ENCODE measurements at regions not wholly inside any gene's neighbourhood (a gene's known extent, or its start where the extent isn't known, plus 50 kb on each side); places are given as distances from the start of the nearest gene placed in this dataset.

- H3K4me3 Mint-ChIP-seq (ENCODE audit: low read depth) = no peak overlapping the region
Observed at GRCh38 chr2:136441979-136442714, 323.2 kb upstream of the THSD7B start.

GRCh38 chr2:136439064-136439676 lies 321.2 kb upstream of the CXCR4 start:
- no peak for DNase-seq (ENCODE audit: low spot score)
- Mint-ChIP-seq H3K36me3 (ENCODE audit: low read depth) (no peaks in the 10 kb centered on the region), H3K4me3 (ENCODE audit: low read depth) (no peak overlapping the region), H3K4me1 (ENCODE audit: low read depth) (no peaks in the 10 kb centered on the region), H3K27ac (no peak overlapping the region), H3K27me3 (ENCODE audit: low read depth) (peaks cover 7% of the 10 kb centered on the region), H3K9me3 (no peaks in the 10 kb centered on the region)
- intact Hi-C loops (cut with micrococcal nuclease) = no loop called here

More at GRCh38 chr2:136441979-136442714, 323.2 kb upstream of the THSD7B start:
- DNase-seq (ENCODE audit: low spot score) = no peak
- no peaks in the 10 kb centered on the region for H3K36me3 Mint-ChIP-seq (ENCODE audit: low read depth)
- no peak overlapping the region for H3K27ac Mint-ChIP-seq
- intact Hi-C loops (cut with micrococcal nuclease) = no loop called here
- peaks cover 9% of the 10 kb centered on the region for H3K27me3 Mint-ChIP-seq (ENCODE audit: low read depth)
- H3K4me1 Mint-ChIP-seq (ENCODE audit: low read depth) = no peaks in the 10 kb centered on the region
- H3K9me3 Mint-ChIP-seq = no peaks in the 10 kb centered on the region

GRCh38 chr2:136437461-136437860 lies 319.5 kb upstream of the CXCR4 start:
- no peak overlapping the region for H3K27ac Mint-ChIP-seq
- DNase-seq (ENCODE audit: low spot score) = no peak
- H3K27me3 Mint-ChIP-seq (ENCODE audit: low read depth) = peaks cover 7% of the 10 kb centered on the region
- no peak overlapping the region for H3K4me3 Mint-ChIP-seq (ENCODE audit: low read depth)
- H3K9me3 Mint-ChIP-seq = no peaks in the 10 kb centered on the region
- H3K36me3 Mint-ChIP-seq (ENCODE audit: low read depth) = no peaks in the 10 kb centered on the region
- H3K4me1 Mint-ChIP-seq (ENCODE audit: low read depth) = no peaks in the 10 kb centered on the region
- intact Hi-C loops (cut with micrococcal nuclease) = no loop called here

DNA sequence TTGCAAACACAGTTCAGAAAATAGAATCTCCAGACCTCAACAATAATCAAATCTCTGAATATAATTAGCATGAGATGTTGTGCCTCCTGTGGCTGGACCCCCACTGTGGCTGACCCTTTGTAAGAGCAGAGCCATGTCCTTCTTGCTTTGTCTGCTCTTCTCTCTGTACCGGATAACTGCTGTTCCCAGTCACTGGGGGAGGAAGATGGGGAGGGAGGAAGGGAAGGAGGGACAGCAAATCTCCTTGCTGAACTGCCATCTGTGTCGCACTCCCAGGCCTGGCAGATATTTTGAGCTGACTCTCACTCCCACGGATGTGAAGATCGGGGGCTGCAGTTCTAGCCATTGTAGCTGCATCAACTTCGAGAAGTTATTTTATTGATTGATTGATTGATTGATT lies 319.0 kb upstream of the CXCR4 start:
- no peak overlapping the region for H3K27ac Mint-ChIP-seq
- intact Hi-C loops (cut with micrococcal nuclease) = no loop called here
- no peaks in the 10 kb centered on the region for H3K4me1 Mint-ChIP-seq (ENCODE audit: low read depth)
- peaks cover 7% of the 10 kb centered on the region for H3K27me3 Mint-ChIP-seq (ENCODE audit: low read depth)
- H3K36me3 Mint-ChIP-seq (ENCODE audit: low read depth) = no peaks in the 10 kb centered on the region
- H3K4me3 Mint-ChIP-seq (ENCODE audit: low read depth) = no peak overlapping the region
- no peaks in the 10 kb centered on the region for H3K9me3 Mint-ChIP-seq
- no peak for DNase-seq (ENCODE audit: low spot score)

DNA sequence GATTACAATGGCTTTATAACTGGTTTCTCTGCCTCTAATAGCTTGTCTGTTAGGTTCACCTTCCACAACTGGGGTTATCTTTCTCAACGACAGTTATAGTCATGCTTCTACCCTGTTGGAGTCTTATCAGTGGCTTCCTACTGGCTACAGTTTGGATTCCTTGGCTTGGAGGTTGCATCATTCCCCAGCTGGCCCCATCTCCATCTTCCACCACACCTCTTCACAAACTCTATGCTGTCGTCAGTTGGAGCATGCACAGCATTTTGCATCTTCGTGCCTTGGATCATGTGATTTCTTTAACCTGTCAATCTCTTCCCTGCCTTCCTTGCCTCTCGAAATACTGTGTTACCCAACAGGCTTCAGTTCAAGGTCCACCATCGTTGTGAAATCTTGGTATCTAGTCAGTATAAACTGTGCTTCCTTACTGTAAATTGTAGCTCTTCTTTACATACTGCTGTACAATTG lies 316.3 kb upstream of the CXCR4 start:
- Mint-ChIP-seq H3K27ac (no peak overlapping the region), H3K4me1 (ENCODE audit: low read depth) (no peaks in the 10 kb centered on the region), H3K9me3 (no peaks in the 10 kb centered on the region), H3K4me3 (ENCODE audit: low read depth) (no peak overlapping the region), H3K27me3 (ENCODE audit: low read depth) (peaks cover 8% of the 10 kb centered on the region), H3K36me3 (ENCODE audit: low read depth) (no peaks in the 10 kb centered on the region)
- no peak for DNase-seq (ENCODE audit: low spot score)
- intact Hi-C loops (cut with micrococcal nuclease) = no loop called here

- intact Hi-C loops (cut with micrococcal nuclease) = no loop called here
- H3K9me3 Mint-ChIP-seq = no peaks in the 10 kb centered on the region
- H3K4me1 Mint-ChIP-seq (ENCODE audit: low read depth) = no peaks in the 10 kb centered on the region
- DNase-seq (ENCODE audit: low spot score) = no peak
- peaks cover 9% of the 10 kb centered on the region for H3K27me3 Mint-ChIP-seq (ENCODE audit: low read depth)
- no peaks in the 10 kb centered on the region for H3K36me3 Mint-ChIP-seq (ENCODE audit: low read depth)
- H3K27ac Mint-ChIP-seq = no peak overlapping the region
- no peak overlapping the region for H3K4me3 Mint-ChIP-seq (ENCODE audit: low read depth)
Observed at GRCh38 chr2:136433261-136433660, 315.3 kb upstream of the CXCR4 start.

- peaks cover 46% of the 10 kb centered on the region for H3K27me3 Mint-ChIP-seq (ENCODE audit: low read depth)
- no peaks in the 10 kb centered on the region for H3K36me3 Mint-ChIP-seq (ENCODE audit: low read depth)
- no peak for DNase-seq (ENCODE audit: low spot score)
- H3K27ac Mint-ChIP-seq = no peak overlapping the region
- intact Hi-C loops (cut with micrococcal nuclease) = loop anchor here (5.0 kb wide), 1 partner anchor 1413 kb away; no protein-coding TSS in a partner anchor
- H3K9me3 Mint-ChIP-seq = no peaks in the 10 kb centered on the region
- H3K4me3 Mint-ChIP-seq (ENCODE audit: low read depth) = peak overlapping the region; percentile 71
- peaks cover 20% of the 10 kb centered on the region for H3K4me1 Mint-ChIP-seq (ENCODE audit: low read depth)
Observed at GRCh38 chr2:136424112-136424511, 306.2 kb upstream of the CXCR4 start.

- H3K4me1 Mint-ChIP-seq (ENCODE audit: low read depth) = peaks cover 20% of the 10 kb centered on the region
- peak overlapping the region; percentile 71 for H3K4me3 Mint-ChIP-seq (ENCODE audit: low read depth)
- peaks cover 50% of the 10 kb centered on the region for H3K27me3 Mint-ChIP-seq (ENCODE audit: low read depth)
- H3K27ac Mint-ChIP-seq = no peak overlapping the region
- peak; percentile 70 for DNase-seq (ENCODE audit: low spot score)
- intact Hi-C loops (cut with micrococcal nuclease) = loop anchor here (1.0 to 5.0 kb wide), 4 partner anchors 313 to 1414 kb away; no protein-coding TSS in a partner anchor
- H3K9me3 Mint-ChIP-seq = no peaks in the 10 kb centered on the region
- no peaks in the 10 kb centered on the region for H3K36me3 Mint-ChIP-seq (ENCODE audit: low read depth)
Observed at GRCh38 chr2:136423516-136423996, 305.6 kb upstream of the CXCR4 start.

GRCh38 chr2:136422512-136422911 lies 304.6 kb upstream of the CXCR4 start:
- Mint-ChIP-seq H3K4me3 (ENCODE audit: low read depth) (peak overlapping the region; percentile 40), H3K27ac (no peak overlapping the region), H3K4me1 (ENCODE audit: low read depth) (peaks cover 20% of the 10 kb centered on the region), H3K27me3 (ENCODE audit: low read depth) (peaks cover 58% of the 10 kb centered on the region), H3K36me3 (ENCODE audit: low read depth) (no peaks in the 10 kb centered on the region), H3K9me3 (no peaks in the 10 kb centered on the region)
- DNase-seq (ENCODE audit: low spot score) = no peak
- intact Hi-C loops (cut with micrococcal nuclease) = loop anchor here (2.0 to 5.0 kb wide), 2 partner anchors 314 to 1415 kb away; no protein-coding TSS in a partner anchor

- H3K9me3 Mint-ChIP-seq = no peaks in the 10 kb centered on the region
- no peak overlapping the region for H3K27ac Mint-ChIP-seq
- no peak for DNase-seq (ENCODE audit: low spot score)
- H3K36me3 Mint-ChIP-seq (ENCODE audit: low read depth) = no peaks in the 10 kb centered on the region
- no peak overlapping the region for H3K4me3 Mint-ChIP-seq (ENCODE audit: low read depth)
- peaks cover 60% of the 10 kb centered on the region for H3K27me3 Mint-ChIP-seq (ENCODE audit: low read depth)
- peaks cover 20% of the 10 kb centered on the region for H3K4me1 Mint-ChIP-seq (ENCODE audit: low read depth)
- intact Hi-C loops (cut with micrococcal nuclease) = loop anchor here (5.0 kb wide), 1 partner anchor 1417 kb away; no protein-coding TSS in a partner anchor
Observed at GRCh38 chr2:136420346-136420745, 302.4 kb upstream of the CXCR4 start.

- intact Hi-C loops (cut with micrococcal nuclease) = no loop called here
- Mint-ChIP-seq H3K4me3 (ENCODE audit: low read depth) (no peak overlapping the region), H3K9me3 (no peaks in the 10 kb centered on the region), H3K4me1 (ENCODE audit: low read depth) (peaks cover 2% of the 10 kb centered on the region), H3K36me3 (ENCODE audit: low read depth) (no peaks in the 10 kb centered on the region), H3K27ac (no peak overlapping the region), H3K27me3 (ENCODE audit: low read depth) (peaks cover 55% of the 10 kb centered on the region)
- no peak for DNase-seq (ENCODE audit: low spot score)
Observed at GRCh38 chr2:136411946-136412345, 294.0 kb upstream of the CXCR4 start.

GRCh38 chr2:136410673-136411072 lies 292.7 kb upstream of the CXCR4 start:
- Mint-ChIP-seq H3K27ac (no peak overlapping the region), H3K27me3 (ENCODE audit: low read depth) (peaks cover 50% of the 10 kb centered on the region), H3K36me3 (ENCODE audit: low read depth) (no peaks in the 10 kb centered on the region), H3K9me3 (no peaks in the 10 kb centered on the region), H3K4me1 (ENCODE audit: low read depth) (peaks cover 2% of the 10 kb centered on the region), H3K4me3 (ENCODE audit: low read depth) (no peak overlapping the region)
- no peak for DNase-seq (ENCODE audit: low spot score)
- intact Hi-C loops (cut with micrococcal nuclease) = no loop called here

DNA sequence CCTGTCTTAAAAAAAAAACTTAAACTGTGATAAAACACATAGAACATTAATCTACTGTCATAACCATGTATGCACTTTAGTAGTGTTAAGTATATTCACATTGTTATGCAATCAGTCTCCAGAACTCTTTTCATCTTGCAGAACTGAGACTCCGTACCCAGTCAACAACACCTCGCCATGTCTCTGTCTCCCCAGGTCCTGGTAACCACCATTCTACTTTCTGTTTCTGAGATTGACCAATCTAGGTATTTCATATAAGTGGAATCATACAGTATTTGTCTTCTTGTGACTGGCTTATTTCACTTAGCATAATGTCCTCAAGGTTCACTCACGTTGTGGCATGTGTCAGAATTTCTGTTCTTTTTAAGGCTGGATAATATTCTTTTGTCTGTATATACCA lies 290.8 kb upstream of the CXCR4 start:
- peaks cover 58% of the 10 kb centered on the region for H3K27me3 Mint-ChIP-seq (ENCODE audit: low read depth)
- H3K27ac Mint-ChIP-seq = no peak overlapping the region

More for the DNA sequence above, 290.8 kb upstream of the CXCR4 start:
- no peak for DNase-seq (ENCODE audit: low spot score)
- intact Hi-C loops (cut with micrococcal nuclease) = no loop called here
- Mint-ChIP-seq H3K36me3 (ENCODE audit: low read depth) (no peaks in the 10 kb centered on the region), H3K4me1 (ENCODE audit: low read depth) (peaks cover 2% of the 10 kb centered on the region), H3K4me3 (ENCODE audit: low read depth) (no peak overlapping the region), H3K9me3 (no peaks in the 10 kb centered on the region)
